Iris pigment epithelial cell (primary cell): ENCODE measurements at regions not wholly inside any gene's neighbourhood (a gene's known extent, or its start where the extent isn't known, plus 50 kb on each side); places are given as distances from the start of the nearest gene placed in this dataset.
A peak's percentile ranks its signal among the peaks of the same experiment; 100 is the strongest.
"Not testable (repeated sequence)": the region's sequence is repeated elsewhere in the genome, so short reads cannot be mapped to it uniquely, and the experiment has no call there.

ENCODE experiments used
- DNase-seq: peaks from one replicate; pipeline ENCODE4 v3.0.0-alpha.2; 2011; ENCODE audit warnings: low read depth

DNA sequence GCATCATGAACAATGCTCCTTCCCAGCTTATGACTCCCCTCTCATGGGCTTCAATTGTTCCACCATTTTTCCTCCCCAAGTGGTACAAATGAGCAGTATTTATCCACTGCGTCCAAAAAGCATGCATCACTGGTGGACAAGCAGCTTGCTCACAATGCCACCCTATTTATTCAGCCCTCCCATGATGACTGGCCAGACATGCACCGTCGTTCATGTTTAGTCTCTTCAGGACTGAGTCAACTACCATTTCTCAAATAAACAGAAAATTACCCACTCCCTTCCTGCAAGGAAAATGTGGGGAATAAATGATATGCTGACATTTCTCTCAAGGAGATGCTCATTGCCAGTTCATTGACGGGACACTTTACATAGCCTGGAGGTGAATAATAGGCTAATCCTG, 300.4 kb downstream of the C6orf118 start:
- no peak for DNase-seq

- no peak for DNase-seq
Observed at GRCh38 chr6:165002866-165003265, 306.5 kb downstream of the C6orf118 start.

- DNase-seq, result no peak
Observed at GRCh38 chr6:165002358-165002757, 307.0 kb downstream of the C6orf118 start.

DNA sequence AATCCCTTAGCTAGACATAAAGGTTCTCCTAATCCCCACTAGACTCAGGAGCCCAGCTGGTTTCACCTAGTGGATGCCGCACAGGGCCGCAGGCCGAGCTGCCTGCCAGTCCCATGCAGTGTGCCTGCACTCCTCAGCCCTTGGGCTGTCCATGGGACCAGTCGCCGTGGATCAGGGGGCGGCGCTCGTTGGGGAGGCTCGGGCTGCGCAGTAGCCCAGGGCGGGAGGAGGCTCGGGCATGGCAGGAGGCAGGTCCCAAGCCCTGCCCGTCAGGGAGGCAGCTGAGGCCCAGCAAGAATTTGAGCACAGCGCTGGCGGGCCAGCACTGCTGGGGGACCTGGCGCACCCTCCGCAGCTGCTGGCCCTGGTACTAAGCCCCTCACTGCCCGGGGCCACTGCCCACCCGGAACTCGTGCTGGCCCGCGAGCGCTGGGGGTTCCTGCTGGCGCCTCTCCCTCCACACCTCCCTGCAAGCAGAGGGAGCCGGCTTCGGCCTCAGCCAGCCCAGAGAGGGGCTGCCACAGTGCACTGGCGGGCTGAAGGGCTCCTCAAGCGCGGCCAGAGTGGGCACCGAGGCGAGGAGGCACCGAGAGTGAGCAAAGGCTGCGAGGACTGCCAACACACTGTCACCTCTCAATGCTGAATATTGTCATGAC, 307.8 kb downstream of the C6orf118 start:
- no peak for DNase-seq

GRCh38 chr6:164998297-164998696, 311.1 kb downstream of the C6orf118 start:
- no peak for DNase-seq

DNA sequence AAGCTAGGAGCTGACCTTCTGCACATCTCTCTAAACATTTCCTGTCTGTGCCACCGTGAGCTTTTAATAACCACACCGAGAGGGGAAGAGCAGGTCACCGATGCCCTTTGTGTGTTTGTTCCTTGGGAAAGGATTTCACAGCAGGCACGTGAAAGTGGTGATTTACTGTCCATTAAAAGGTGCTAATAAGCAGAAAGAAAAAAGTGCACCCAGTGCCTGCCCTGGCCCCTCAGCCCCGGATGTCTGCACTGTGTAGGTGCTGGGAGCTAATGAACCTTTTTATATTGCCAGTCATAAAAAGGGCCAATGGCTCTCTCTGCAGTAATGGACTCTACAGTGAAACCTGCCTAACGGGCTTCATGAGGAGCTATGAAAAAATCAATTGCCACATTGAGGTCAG, 312.6 kb downstream of the C6orf118 start:
- no peak for DNase-seq

GRCh38 chr6:164991573-164991972, 317.8 kb downstream of the C6orf118 start:
- no peak for DNase-seq

GRCh38 chr6:164990901-164991300, 318.5 kb downstream of the C6orf118 start:
- DNase-seq, result no peak

- DNase-seq, result no peak
Observed at GRCh38 chr6:164982389-164982788, 327.0 kb downstream of the C6orf118 start.

DNA sequence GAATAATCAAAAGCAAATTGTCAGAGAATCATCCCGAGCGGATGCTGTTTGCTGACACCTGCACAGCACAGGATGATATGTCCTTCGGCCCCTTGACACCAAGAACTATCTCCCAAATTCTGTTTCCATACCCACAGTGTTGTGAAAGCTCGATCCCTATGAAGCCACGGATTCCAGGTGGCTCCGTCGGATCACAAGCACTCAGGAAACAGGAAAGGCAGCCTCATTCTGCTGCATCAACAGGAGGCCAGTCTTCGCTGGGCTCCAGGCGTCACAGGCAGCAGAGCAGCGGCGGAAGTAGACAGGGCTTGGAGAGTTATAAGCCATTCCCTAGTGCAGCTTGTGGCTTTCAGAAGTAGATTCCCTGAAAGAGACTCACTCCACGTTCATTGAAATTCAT, 342.3 kb downstream of the C6orf118 start:
- DNase-seq, result no peak

DNA sequence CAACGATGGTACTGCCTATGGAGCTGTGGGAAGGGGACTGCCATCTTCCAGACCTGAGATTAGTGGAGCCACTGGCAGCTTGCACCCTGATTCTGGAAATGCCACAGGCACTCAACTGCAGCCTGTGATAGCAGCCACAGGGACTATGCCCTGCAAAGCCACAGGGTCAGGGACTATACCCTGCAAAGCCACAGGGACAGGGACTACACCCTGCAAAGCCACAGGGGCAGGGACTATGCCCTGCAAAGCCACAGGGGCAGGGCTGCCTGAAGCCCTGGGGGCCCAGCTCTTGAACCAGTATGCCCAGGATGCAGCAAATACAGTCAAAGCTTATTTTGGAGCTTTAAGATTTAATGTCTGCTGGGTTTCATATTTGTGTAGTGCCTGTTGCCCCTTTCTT, 346.6 kb downstream of the C6orf118 start:
- no peak for DNase-seq

DNA sequence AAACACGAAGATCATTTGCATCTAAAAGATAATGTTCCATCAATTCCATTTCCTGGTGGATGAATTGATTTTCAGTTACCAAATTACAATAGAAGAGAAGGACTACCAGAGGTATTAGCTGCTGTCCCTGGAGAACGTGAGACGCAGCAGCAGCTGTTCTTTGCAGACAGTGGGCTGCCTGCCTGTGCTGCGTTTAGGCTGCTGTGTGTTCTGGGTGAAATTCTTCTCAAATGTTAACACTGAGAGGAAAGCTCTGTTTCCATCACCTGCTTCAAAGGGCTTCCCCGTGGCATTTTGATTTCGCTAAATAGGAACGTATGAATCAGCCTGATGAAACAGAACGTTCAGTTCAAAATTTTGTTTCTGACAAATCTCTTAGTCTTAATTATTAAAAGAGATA, 362.2 kb downstream of the C6orf118 start:
- no peak for DNase-seq

DNA sequence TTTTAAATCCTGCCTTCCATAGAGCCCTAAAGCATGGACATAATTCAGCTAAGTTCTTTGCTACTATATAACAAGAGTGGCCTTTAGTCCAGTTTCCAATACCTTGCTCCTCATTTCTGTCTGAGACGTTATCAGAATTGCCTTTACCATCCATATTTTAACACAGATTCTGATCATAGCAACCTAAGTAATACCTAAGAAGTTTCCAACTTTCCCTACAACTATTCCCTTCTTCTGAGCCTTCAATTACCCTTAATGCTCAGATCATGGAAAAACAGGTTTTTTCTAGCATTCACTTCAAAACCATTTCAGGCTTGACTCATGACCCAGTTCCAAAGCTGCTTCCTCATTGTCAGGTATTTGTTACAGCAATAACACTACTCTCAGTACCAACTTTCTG, 367.1 kb downstream of the C6orf118 start:
- DNase-seq, result no peak

- not testable (repeated sequence) for DNase-seq
Observed at GRCh38 chr6:164933238-164933794, 376.1 kb downstream of the C6orf118 start.

- DNase-seq, result no peak
Observed at GRCh38 chr6:164929408-164929977, 379.9 kb downstream of the C6orf118 start.

DNA sequence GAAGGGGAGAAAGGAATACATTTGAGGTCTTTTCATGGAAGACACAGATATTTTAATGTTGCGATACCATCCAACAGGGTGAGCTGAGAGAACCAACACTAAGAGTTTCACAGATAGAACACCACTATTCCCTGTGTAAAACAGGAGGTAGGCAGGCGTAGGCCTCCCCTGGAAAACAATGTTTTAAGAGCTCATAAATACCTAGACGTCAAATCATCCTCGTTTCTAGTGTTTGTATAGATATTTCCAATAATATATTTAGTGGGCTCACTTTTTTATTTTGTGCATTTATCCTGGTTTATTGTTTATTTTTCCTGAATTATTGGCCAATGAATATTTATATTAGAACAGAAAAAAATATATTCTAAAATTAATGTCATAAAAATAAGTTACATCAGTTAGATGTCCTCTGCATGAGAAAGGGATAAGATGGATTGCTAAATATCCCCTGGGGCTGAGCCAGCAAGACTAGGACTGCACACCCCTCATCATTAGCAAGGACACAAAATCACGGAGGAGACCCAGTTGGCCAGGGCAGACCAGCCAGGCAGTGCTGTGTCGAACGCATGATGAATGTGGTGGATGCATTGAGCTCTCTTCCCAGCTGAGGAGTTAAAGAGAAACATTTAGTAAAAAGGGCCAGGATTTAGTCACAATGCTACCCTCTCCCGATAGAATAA, 380.5 kb downstream of the C6orf118 start:
- DNase-seq, result no peak

DNA sequence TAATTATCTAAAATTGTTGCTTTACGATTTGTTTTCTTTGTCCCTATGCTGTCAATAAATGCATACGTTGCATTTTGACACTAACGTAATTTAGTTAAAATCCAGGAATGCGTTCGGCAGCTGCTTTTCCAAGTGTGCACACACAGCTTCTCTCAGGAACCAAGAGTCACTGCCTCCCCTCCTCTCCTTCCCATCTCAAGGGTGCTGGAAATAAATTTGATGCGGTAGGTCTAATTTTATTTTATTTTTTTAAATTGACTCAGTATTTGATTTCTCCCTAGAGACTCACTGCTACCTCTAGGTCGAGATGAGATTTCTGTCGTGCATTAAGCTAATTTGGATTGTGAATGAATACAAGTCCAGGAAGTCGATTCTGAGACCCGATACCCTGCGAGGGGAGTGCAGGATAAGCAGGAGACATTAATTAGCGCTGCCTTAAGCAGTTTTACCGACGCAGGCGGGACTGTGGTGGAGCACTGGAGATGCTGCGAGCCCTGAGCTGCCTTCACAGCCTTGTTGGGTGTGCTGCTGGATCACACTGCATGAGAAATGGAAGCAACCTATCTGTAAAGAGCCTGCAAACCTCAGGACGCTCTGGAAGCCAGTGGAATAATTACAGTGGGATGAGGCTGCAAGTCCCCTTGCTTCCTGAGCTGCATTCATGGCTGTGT, 381.2 kb downstream of the C6orf118 start:
- no peak for DNase-seq

DNA sequence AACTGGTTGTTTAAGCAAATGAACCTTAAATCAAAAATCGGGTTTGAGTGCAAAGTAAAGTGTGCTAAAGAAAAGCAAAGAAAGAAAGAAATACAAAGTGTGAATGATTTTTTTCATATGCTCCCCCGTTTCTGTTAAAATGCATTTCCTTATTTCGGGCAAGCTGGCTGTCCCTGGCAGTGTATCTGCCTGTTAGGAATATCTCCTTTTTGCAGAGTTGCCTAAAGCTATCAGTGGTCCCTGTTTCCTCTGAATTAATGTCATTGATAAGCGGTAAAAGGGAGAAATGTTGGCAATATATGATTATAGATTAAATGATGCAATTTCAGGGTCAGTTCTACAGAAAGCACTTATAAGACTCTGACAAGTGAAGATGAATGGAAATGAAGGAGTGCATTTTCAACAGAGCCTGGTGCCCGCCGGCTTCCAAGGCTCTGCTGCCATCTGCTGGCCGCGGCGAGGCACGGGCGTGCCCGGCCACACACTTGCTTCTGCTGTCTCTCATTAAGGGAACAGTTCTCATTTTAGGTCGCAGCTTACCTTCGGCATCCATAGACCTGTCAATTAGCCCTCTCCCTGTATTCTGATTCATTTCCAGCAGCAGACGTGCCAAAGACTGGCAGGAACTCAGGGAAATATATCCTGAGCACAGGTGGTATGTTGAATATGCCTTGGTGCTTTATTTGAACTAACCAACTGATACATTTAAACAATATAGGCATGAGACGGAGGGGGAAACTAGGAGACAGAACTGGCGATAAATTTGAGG, 381.9 kb downstream of the C6orf118 start:
- peak; percentile 54 for DNase-seq

- DNase-seq, result no peak
Observed at GRCh38 chr6:164926686-164927085, 382.7 kb downstream of the C6orf118 start.

- no peak for DNase-seq
Observed at GRCh38 chr6:164925681-164926530, 383.5 kb downstream of the C6orf118 start.

DNA sequence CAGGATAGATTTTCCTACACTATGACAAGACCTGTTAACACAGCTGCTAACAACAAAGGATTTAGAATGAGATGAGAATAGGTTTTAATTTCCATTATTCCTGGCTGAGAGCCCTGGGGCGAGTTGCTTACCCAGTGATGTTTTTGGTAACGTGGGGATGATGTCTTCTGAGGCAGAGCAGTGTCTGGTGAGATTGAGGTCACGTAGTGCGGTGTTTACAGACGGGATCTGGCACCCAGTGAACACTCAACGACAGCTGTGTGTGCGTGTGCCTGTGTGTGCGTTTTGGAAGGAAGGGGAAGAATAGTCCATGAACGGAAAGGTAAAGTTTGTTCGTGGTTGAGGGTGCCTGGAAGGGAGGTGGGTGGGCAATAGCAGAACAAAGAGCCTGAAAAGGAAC, 384.7 kb downstream of the C6orf118 start:
- DNase-seq, result no peak
